ENCODE measurements at regions not wholly inside any gene's neighbourhood (a gene's known extent, or its start where the extent isn't known, plus 50 kb on each side); places are given as distances from the start of the nearest gene placed in this dataset.

- DNase-seq (ENCODE audit: extremely low spot score, unreplicated experiment), result no peak
Observed at GRCh38 chr16:64165368-64165767, 956.5 kb downstream of the CDH11 start.

GRCh38 chr16:64162613-64163375 is 959.1 kb downstream of the CDH11 start:
- peaks cover 4% of the 10 kb centered on the region for H3K9me3 Mint-ChIP-seq (ENCODE audit: unreplicated experiment)
- H3K27ac Mint-ChIP-seq (ENCODE audit: unreplicated experiment), result peak overlapping the region; percentile 89
- H3K4me3 Mint-ChIP-seq (ENCODE audit: unreplicated experiment), result no peak overlapping the region
- no peak for DNase-seq (ENCODE audit: extremely low spot score, unreplicated experiment)
- no peaks in the 10 kb centered on the region for H3K27me3 Mint-ChIP-seq (ENCODE audit: unreplicated experiment)
- H3K4me1 Mint-ChIP-seq (ENCODE audit: unreplicated experiment), result peaks cover 36% of the 10 kb centered on the region
- no peaks in the 10 kb centered on the region for H3K36me3 Mint-ChIP-seq (ENCODE audit: unreplicated experiment)
- TF ChIP-seq CTCF (IDR thresholded peaks at IDR 0.05), result no peak

More at GRCh38 chr16:64165368-64165767, 956.5 kb downstream of the CDH11 start:
- Mint-ChIP-seq H3K36me3 (ENCODE audit: unreplicated experiment) (no peaks in the 10 kb centered on the region), H3K4me1 (ENCODE audit: unreplicated experiment) (peaks cover 36% of the 10 kb centered on the region), H3K27me3 (ENCODE audit: unreplicated experiment) (no peaks in the 10 kb centered on the region), H3K9me3 (ENCODE audit: unreplicated experiment) (no peaks in the 10 kb centered on the region), H3K27ac (ENCODE audit: unreplicated experiment) (no peak overlapping the region), H3K4me3 (ENCODE audit: unreplicated experiment) (no peak overlapping the region)
- TF ChIP-seq CTCF (IDR thresholded peaks at IDR 0.05), result no peak

GRCh38 chr16:64159976-64160375 is 961.9 kb downstream of the CDH11 start:
- Mint-ChIP-seq H3K4me3 (ENCODE audit: unreplicated experiment) (no peak overlapping the region), H3K36me3 (ENCODE audit: unreplicated experiment) (no peaks in the 10 kb centered on the region), H3K27me3 (ENCODE audit: unreplicated experiment) (no peaks in the 10 kb centered on the region), H3K4me1 (ENCODE audit: unreplicated experiment) (peaks cover 37% of the 10 kb centered on the region), H3K27ac (ENCODE audit: unreplicated experiment) (no peak overlapping the region), H3K9me3 (ENCODE audit: unreplicated experiment) (peaks cover 4% of the 10 kb centered on the region)
- no peak for TF ChIP-seq CTCF (IDR thresholded peaks at IDR 0.05)
- DNase-seq (ENCODE audit: extremely low spot score, unreplicated experiment), result no peak

- Mint-ChIP-seq H3K4me1 (ENCODE audit: unreplicated experiment) (peaks cover 31% of the 10 kb centered on the region), H3K27me3 (ENCODE audit: unreplicated experiment) (no peaks in the 10 kb centered on the region), H3K27ac (ENCODE audit: unreplicated experiment) (no peak overlapping the region), H3K36me3 (ENCODE audit: unreplicated experiment) (no peaks in the 10 kb centered on the region), H3K9me3 (ENCODE audit: unreplicated experiment) (peaks cover 4% of the 10 kb centered on the region), H3K4me3 (ENCODE audit: unreplicated experiment) (no peak overlapping the region)
- no peak for DNase-seq (ENCODE audit: extremely low spot score, unreplicated experiment)
- no peak for TF ChIP-seq CTCF (IDR thresholded peaks at IDR 0.05)
Observed at GRCh38 chr16:64158941-64159588, 962.8 kb downstream of the CDH11 start.

- Mint-ChIP-seq H3K27ac (ENCODE audit: unreplicated experiment) (no peak overlapping the region), H3K4me3 (ENCODE audit: unreplicated experiment) (no peak overlapping the region), H3K27me3 (ENCODE audit: unreplicated experiment) (no peaks in the 10 kb centered on the region), H3K36me3 (ENCODE audit: unreplicated experiment) (no peaks in the 10 kb centered on the region), H3K9me3 (ENCODE audit: unreplicated experiment) (peaks cover 3% of the 10 kb centered on the region), H3K4me1 (ENCODE audit: unreplicated experiment) (peaks cover 8% of the 10 kb centered on the region)
- TF ChIP-seq CTCF (IDR thresholded peaks at IDR 0.05), result no peak
- no peak for DNase-seq (ENCODE audit: extremely low spot score, unreplicated experiment)
Observed at GRCh38 chr16:64153718-64154117, 968.1 kb downstream of the CDH11 start.
